Loucy (cell line): ENCODE measurements at regions not wholly inside any gene's neighbourhood (a gene's known extent, or its start where the extent isn't known, plus 50 kb on each side); places are given as distances from the start of the nearest gene placed in this dataset.

ENCODE experiments used
- H2AFZ ChIP-seq: fragments of 200-600 bp; sonication (generic); 2 replicates; pipeline ENCODE4 v1.6.0; 2016; ENCODE audit warnings: antibody characterized with exemption, mild to moderate bottlenecking, low read length, moderate library complexity
- H3F3A ChIP-seq: fragments of 200-600 bp; 2 replicates; pipeline ENCODE4 v1.6.0; 2016; ENCODE audit warnings: antibody characterized with exemption, low read depth, mild to moderate bottlenecking
- H3K27me3 ChIP-seq: fragments of 200-600 bp; sonication (generic); 2 replicates; pipeline ENCODE4 v1.6.1; 2014; ENCODE audit warnings: low read length, mild to moderate bottlenecking; ENCODE audit not compliant: insufficient read depth, poor library complexity, severe bottlenecking
- H3K36me3 ChIP-seq: fragments of 200-600 bp; sonication (generic); 2 replicates; pipeline ENCODE4 v1.6.1; 2016; ENCODE audit warnings: low read length; ENCODE audit not compliant: insufficient read depth
- H3K4me1 ChIP-seq: fragments of 200-600 bp; sonication (generic); 2 replicates; pipeline ENCODE4 v1.5.1; 2014; ENCODE audit warnings: low read length, mild to moderate bottlenecking; ENCODE audit not compliant: insufficient read depth, poor library complexity, severe bottlenecking
- H3K4me2 ChIP-seq: fragments of 200-600 bp; sonication (generic); 2 replicates; pipeline ENCODE4 v1.6.0; 2014; ENCODE audit warnings: antibody characterized with exemption, low read length, low read depth, mild to moderate bottlenecking; ENCODE audit not compliant: poor library complexity, severe bottlenecking
- H3K4me3 ChIP-seq: fragments of 200-600 bp; sonication (generic); 2 replicates; pipeline ENCODE4 v1.5.1; 2014; ENCODE audit warnings: low read length, mild to moderate bottlenecking, mixed read lengths; ENCODE audit not compliant: poor library complexity, severe bottlenecking
- H3K79me2 ChIP-seq: fragments of 200-600 bp; sonication (generic); 2 replicates; pipeline ENCODE4 v1.6.1; 2014; ENCODE audit warnings: low read length; ENCODE audit not compliant: insufficient read depth
- H3K9ac ChIP-seq: fragments of 200-600 bp; sonication (generic); 2 replicates; pipeline ENCODE4 v1.6.0; 2014; ENCODE audit warnings: mild to moderate bottlenecking, low read depth, low read length, moderate library complexity; ENCODE audit not compliant: poor library complexity, severe bottlenecking
- H3K9me2 ChIP-seq: fragments of 200-600 bp; sonication (generic); replicated peaks from 2 replicates; pipeline ENCODE4 v1.6.1; 2016; ENCODE audit warnings: low read depth, low read length, mixed read lengths
- H3K9me3 ChIP-seq: fragments of 200-600 bp; sonication (generic); 2 replicates; pipeline ENCODE4 v1.6.1; 2014; ENCODE audit warnings: mild to moderate bottlenecking, antibody characterized with exemption, low read length, low read depth; ENCODE audit not compliant: insufficient read depth
- H4K20me1 ChIP-seq: fragments of 200-600 bp; sonication (generic); 2 replicates; pipeline ENCODE4 v1.6.0; 2014; ENCODE audit warnings: antibody characterized with exemption, low read length, mild to moderate bottlenecking; ENCODE audit not compliant: insufficient read depth, poor library complexity, severe bottlenecking
- EZH2phosphoT487 ChIP-seq: fragments of 200-600 bp; IDR thresholded peaks from 2 replicates; pipeline ENCODE4 v1.6.1; 2018; ENCODE audit warnings: antibody characterized with exemption, mild to moderate bottlenecking, moderate library complexity, borderline replicate concordance
- TF ChIP-seq, protein P1 (sequence below): fragments of 200-600 bp; sonication (generic); conservative IDR thresholded peaks from 2 replicates; pipeline ENCODE4 v1.5.1; 2014; ENCODE audit warnings: mild to moderate bottlenecking, antibody characterized with exemption, low read length

DNA sequence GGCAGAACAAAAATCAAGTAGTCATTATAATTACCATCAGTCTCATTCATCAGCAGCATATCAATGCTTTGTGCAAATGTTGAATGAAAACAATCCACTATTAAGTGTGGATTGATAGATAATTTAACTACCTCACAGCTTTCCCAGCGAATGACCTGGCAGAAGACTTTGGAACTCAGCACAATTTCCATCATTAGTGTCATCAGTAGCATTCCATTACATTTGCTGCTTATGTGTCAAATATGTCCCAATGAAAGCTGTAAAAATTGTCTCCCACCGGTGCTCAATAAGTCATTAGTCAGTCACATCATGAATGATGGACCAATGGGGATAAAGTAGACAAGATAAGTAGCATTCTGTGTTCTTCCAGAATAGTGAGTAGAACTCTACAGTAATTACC, 1513.5 kb upstream of the PRR20A start:
- TF ChIP-seq, protein P1, sequence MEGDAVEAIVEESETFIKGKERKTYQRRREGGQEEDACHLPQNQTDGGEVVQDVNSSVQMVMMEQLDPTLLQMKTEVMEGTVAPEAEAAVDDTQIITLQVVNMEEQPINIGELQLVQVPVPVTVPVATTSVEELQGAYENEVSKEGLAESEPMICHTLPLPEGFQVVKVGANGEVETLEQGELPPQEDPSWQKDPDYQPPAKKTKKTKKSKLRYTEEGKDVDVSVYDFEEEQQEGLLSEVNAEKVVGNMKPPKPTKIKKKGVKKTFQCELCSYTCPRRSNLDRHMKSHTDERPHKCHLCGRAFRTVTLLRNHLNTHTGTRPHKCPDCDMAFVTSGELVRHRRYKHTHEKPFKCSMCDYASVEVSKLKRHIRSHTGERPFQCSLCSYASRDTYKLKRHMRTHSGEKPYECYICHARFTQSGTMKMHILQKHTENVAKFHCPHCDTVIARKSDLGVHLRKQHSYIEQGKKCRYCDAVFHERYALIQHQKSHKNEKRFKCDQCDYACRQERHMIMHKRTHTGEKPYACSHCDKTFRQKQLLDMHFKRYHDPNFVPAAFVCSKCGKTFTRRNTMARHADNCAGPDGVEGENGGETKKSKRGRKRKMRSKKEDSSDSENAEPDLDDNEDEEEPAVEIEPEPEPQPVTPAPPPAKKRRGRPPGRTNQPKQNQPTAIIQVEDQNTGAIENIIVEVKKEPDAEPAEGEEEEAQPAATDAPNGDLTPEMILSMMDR = no peak
- TF ChIP-seq EZH2phosphoT487 = no peak
- H3K4me3 ChIP-seq = no peak overlapping the region
- no peaks in the 10 kb centered on the region for H3K36me3 ChIP-seq
- no peak overlapping the region for H2AFZ ChIP-seq
- H3F3A ChIP-seq = no peaks in the 10 kb centered on the region
- no peaks in the 10 kb centered on the region for H3K9me2 ChIP-seq
- no peaks in the 10 kb centered on the region for H3K9me3 ChIP-seq
- H3K27me3 ChIP-seq = no peaks in the 10 kb centered on the region
- no peak overlapping the region for H3K9ac ChIP-seq
- H3K4me1 ChIP-seq = no peaks in the 10 kb centered on the region
- no peak overlapping the region for H3K4me2 ChIP-seq
- H3K79me2 ChIP-seq = no peaks in the 10 kb centered on the region
- H4K20me1 ChIP-seq = no peaks in the 10 kb centered on the region

DNA sequence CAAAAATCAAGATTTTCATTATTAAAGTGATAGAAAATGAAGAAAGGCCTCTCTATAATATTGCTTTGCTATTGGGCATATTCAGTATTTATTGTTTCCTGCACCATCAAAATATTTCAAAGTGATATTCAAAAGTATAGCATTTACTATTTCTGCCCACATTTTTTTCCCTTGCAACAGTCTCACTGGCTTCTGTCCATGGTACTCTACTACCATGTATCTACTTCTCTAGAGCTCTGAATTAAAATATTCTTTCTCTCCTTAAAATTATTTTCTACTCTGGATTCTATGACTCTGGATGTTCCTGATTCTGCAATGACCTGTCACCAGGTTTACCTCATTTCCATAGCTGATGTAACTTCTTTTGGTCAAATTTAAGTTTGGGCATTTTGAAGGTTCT, 1508.3 kb upstream of the PRR20A start:
- no peak overlapping the region for H2AFZ ChIP-seq
- no peaks in the 10 kb centered on the region for H3F3A ChIP-seq
- no peak overlapping the region for H3K4me3 ChIP-seq
- H3K4me1 ChIP-seq = no peaks in the 10 kb centered on the region
- TF ChIP-seq, protein P1 = no peak
- TF ChIP-seq EZH2phosphoT487 = no peak
- no peaks in the 10 kb centered on the region for H4K20me1 ChIP-seq
- H3K4me2 ChIP-seq = no peak overlapping the region
- no peaks in the 10 kb centered on the region for H3K9me2 ChIP-seq
- H3K9ac ChIP-seq = no peak overlapping the region
- no peaks in the 10 kb centered on the region for H3K79me2 ChIP-seq
- H3K36me3 ChIP-seq = no peaks in the 10 kb centered on the region
- no peaks in the 10 kb centered on the region for H3K27me3 ChIP-seq
- no peaks in the 10 kb centered on the region for H3K9me3 ChIP-seq

DNA sequence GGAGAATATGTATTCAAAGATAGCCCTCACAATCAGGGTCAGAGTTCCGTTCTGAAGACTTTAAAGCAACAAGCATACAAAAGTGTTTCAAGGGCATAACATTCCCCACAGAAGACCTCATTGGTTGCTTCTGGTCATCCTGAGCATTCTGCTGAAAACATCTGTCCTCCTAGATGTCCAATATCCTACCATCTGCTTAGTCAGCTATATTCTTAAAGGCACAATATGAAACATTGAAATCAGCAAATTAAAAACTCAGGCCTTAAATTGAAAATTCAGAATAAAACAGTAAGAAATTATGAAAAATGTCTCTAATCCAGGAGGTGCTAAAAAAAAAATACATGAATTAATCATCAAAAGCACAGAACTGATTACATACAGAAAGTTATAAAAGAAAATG, 1491.2 kb upstream of the PRR20A start:
- no peak overlapping the region for H3K4me2 ChIP-seq
- H3K4me3 ChIP-seq = no peak overlapping the region
- H2AFZ ChIP-seq = no peak overlapping the region
- H3K9me3 ChIP-seq = no peaks in the 10 kb centered on the region
- H4K20me1 ChIP-seq = no peaks in the 10 kb centered on the region
- no peaks in the 10 kb centered on the region for H3K27me3 ChIP-seq
- no peaks in the 10 kb centered on the region for H3K4me1 ChIP-seq
- TF ChIP-seq EZH2phosphoT487 = no peak
- TF ChIP-seq, protein P1 = no peak
- H3K9ac ChIP-seq = no peak overlapping the region
- H3K79me2 ChIP-seq = no peaks in the 10 kb centered on the region
- H3K9me2 ChIP-seq = no peaks in the 10 kb centered on the region
- H3F3A ChIP-seq = no peaks in the 10 kb centered on the region
- no peaks in the 10 kb centered on the region for H3K36me3 ChIP-seq
